HFFc6 (cell line): ENCODE measurements at regions not wholly inside any gene's neighbourhood (a gene's known extent, or its start where the extent isn't known, plus 50 kb on each side); places are given as distances from the start of the nearest gene placed in this dataset.

Source experiments
- DNase-seq: peaks from one replicate; pipeline ENCODE4 v3.0.0-alpha.2; 2018
- H3K27ac Mint-ChIP-seq: 2 replicates; pipeline ENCODE4 v1.8.0; 2020; ENCODE audit warnings: mild to moderate bottlenecking, mixed read lengths
- H3K27me3 Mint-ChIP-seq: 2 replicates; pipeline ENCODE4 v1.8.0; 2021; ENCODE audit warnings: mild to moderate bottlenecking, moderate library complexity, mixed read lengths; ENCODE audit not compliant: insufficient read depth
- H3K36me3 Mint-ChIP-seq: 2 replicates; pipeline ENCODE4 v1.8.0; 2021; ENCODE audit warnings: low read depth, mixed read lengths
- H3K4me1 Mint-ChIP-seq: 2 replicates; pipeline ENCODE4 v1.8.0; 2020; ENCODE audit warnings: low read depth, mixed read lengths
- H3K4me3 Mint-ChIP-seq: 2 replicates; pipeline ENCODE4 v1.8.0; 2020; ENCODE audit warnings: mild to moderate bottlenecking, moderate library complexity, mixed read lengths
- H3K9me3 Mint-ChIP-seq: 2 replicates; pipeline ENCODE4 v1.8.0; 2020; ENCODE audit warnings: mild to moderate bottlenecking, mixed read lengths
- TF ChIP-seq, protein P1 (sequence below): fragments of 200-600 bp; sonication (generic); IDR thresholded peaks from 2 replicates; pipeline ENCODE4 v1.5.0; 2021; ENCODE audit warnings: antibody characterized with exemption, mild to moderate bottlenecking

- Mint-ChIP-seq H3K9me3 (no peaks in the 10 kb centered on the region), H3K27ac (no peak overlapping the region), H3K4me3 (no peak overlapping the region), H3K4me1 (peaks cover 22% of the 10 kb centered on the region), H3K27me3 (no peaks in the 10 kb centered on the region; the same call in 1 of the 2 replicates), H3K36me3 (no peaks in the 10 kb centered on the region)
- TF ChIP-seq, protein P1, sequence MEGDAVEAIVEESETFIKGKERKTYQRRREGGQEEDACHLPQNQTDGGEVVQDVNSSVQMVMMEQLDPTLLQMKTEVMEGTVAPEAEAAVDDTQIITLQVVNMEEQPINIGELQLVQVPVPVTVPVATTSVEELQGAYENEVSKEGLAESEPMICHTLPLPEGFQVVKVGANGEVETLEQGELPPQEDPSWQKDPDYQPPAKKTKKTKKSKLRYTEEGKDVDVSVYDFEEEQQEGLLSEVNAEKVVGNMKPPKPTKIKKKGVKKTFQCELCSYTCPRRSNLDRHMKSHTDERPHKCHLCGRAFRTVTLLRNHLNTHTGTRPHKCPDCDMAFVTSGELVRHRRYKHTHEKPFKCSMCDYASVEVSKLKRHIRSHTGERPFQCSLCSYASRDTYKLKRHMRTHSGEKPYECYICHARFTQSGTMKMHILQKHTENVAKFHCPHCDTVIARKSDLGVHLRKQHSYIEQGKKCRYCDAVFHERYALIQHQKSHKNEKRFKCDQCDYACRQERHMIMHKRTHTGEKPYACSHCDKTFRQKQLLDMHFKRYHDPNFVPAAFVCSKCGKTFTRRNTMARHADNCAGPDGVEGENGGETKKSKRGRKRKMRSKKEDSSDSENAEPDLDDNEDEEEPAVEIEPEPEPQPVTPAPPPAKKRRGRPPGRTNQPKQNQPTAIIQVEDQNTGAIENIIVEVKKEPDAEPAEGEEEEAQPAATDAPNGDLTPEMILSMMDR: no peak
- DNase-seq: no peak
Observed at GRCh38 chr11:130649801-130650200, 201.4 kb downstream of the ADAMTS15 start.

GRCh38 chr11:130650456-130651030 lies 202.1 kb downstream of the ADAMTS15 start:
- Mint-ChIP-seq H3K4me1 (peaks cover 22% of the 10 kb centered on the region), H3K9me3 (no peaks in the 10 kb centered on the region), H3K36me3 (peaks cover 1% of the 10 kb centered on the region; the same call in 1 of the 2 replicates), H3K4me3 (no peak overlapping the region), H3K27me3 (no peaks in the 10 kb centered on the region; the same call in 1 of the 2 replicates), H3K27ac (no peak overlapping the region)
- TF ChIP-seq, protein P1: no peak
- no peak for DNase-seq

DNA sequence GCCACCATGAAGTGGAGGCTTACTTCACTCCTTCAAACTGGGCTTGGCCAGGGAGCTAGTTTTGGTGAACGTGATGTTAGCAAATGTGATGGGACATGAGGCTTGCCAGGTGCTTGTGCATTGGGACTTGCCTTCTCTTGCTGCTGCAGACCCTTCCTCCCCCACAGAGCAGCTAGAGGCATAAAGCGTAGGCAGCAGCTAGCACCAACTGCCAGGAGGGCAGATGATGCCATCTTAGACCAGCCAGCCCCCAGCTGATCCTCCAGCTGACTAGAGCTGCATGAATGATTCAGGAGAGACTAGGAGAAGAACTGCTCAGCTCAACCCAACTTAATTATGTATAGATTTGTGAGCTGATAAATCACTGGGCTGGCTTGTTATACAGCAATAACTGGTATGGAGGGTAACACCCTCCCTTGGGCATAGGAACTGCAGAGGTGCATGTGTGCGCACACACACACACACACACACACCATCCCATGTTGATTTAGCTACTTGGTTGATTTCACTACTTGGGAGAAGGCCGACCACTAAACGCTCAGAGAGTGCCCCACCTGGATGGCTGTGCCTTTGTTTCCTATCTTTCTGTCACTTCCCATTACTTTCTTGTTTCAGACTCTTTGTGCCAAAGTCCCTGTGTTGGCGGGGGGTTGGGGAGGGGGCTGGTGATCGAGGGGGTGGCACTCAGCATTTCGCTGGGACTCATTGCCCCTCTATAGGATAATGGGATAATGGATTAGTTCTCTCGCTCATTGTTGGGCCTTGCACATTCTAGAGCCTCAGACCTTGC lies 202.8 kb downstream of the ADAMTS15 start:
- no peak overlapping the region for H3K27ac Mint-ChIP-seq
- no peak overlapping the region for H3K4me3 Mint-ChIP-seq
- peaks cover 7% of the 10 kb centered on the region for H3K9me3 Mint-ChIP-seq
- no peak for DNase-seq
- no peaks in the 10 kb centered on the region; the same call in 1 of the 2 replicates for H3K27me3 Mint-ChIP-seq
- H3K36me3 Mint-ChIP-seq: peaks cover 9% of the 10 kb centered on the region; the same call in 1 of the 2 replicates
- TF ChIP-seq, protein P1: no peak
- H3K4me1 Mint-ChIP-seq: peaks cover 22% of the 10 kb centered on the region

DNA sequence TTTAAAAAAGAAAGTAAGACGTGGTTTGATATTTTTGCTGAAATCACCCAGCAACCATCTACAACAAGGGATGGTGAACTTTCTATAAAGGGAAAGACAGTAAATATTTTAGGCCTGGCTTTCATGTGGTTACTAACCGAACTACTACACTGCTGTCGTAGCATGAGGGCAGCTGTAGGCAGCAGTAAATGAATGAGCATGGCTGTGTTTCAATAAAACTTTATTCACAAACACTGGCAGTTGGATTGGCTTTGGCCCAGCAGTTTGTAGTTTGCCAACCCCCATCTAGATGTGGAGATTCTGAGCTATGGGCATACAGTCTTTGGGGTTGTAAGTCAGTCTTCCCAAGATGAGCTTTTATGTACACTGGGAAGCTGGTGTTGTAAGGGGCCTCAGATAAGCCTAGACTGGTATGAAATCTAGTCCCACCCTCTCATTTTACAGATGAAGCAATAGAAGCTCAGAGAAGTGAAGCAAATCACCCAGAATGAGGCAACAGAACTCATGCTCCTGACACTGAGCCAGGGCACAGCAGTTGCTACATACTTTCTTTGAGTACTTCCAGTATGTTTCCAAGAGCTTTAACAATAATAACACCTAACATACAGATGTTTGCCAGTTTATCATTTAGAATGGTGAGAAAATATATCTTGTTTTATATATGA lies 204.4 kb downstream of the ADAMTS15 start:
- no peak overlapping the region for H3K27ac Mint-ChIP-seq
- peaks cover 22% of the 10 kb centered on the region for H3K4me1 Mint-ChIP-seq
- no peak for DNase-seq
- peaks cover 18% of the 10 kb centered on the region for H3K9me3 Mint-ChIP-seq
- no peaks in the 10 kb centered on the region; the same call in 1 of the 2 replicates for H3K27me3 Mint-ChIP-seq
- TF ChIP-seq, protein P1: no peak
- no peak overlapping the region for H3K4me3 Mint-ChIP-seq
- peaks cover 18% of the 10 kb centered on the region for H3K36me3 Mint-ChIP-seq

- TF ChIP-seq, protein P1: no peak
- no peak overlapping the region for H3K4me3 Mint-ChIP-seq
- peaks cover 18% of the 10 kb centered on the region for H3K36me3 Mint-ChIP-seq
- DNase-seq: no peak
- no peak overlapping the region for H3K27ac Mint-ChIP-seq
- peaks cover 18% of the 10 kb centered on the region for H3K9me3 Mint-ChIP-seq
- H3K4me1 Mint-ChIP-seq: peaks cover 22% of the 10 kb centered on the region
- H3K27me3 Mint-ChIP-seq: peaks cover under 1% of the 10 kb centered on the region; the same call in 1 of the 2 replicates
Observed at GRCh38 chr11:130653838-130654636, 205.6 kb downstream of the ADAMTS15 start.
